Liver (tissue), 8 donors: ENCODE measurements at regions not wholly inside any gene's neighbourhood (a gene's known extent, or its start where the extent isn't known, plus 50 kb on each side); places are given as distances from the start of the nearest gene placed in this dataset.

ENCODE experiments used
- DNase-seq: peaks from one replicate; pipeline ENCODE4 v3.0.0-alpha.2; 2017; ENCODE audit warnings: low spot score
- H3K27ac ChIP-seq, 2 donors: one replicate each; pipeline ENCODE4 v1.7.0; 2013; ENCODE audit warnings: inconsistent platforms in 2 of 2, low read length in 2 of 2, control low read depth in 1 of 2, low read depth in 1 of 2, mild to moderate bottlenecking in 1 of 2
- H3K27me3 ChIP-seq, 4 donors: one replicate each; pipeline versions ENCODE4 v1.6.1 to v1.7.0; 2013; ENCODE audit warnings: low read length in 3 of 4, inconsistent platforms in 1 of 4, mild to moderate bottlenecking in 1 of 4, moderate library complexity in 1 of 4; ENCODE audit not compliant: control insufficient read depth in 4 of 4, insufficient read depth in 4 of 4
- H3K36me3 ChIP-seq, 4 donors: one replicate each; pipeline versions ENCODE4 v1.6.1 to v1.7.0; 2013; ENCODE audit warnings: low read length in 3 of 4, mild to moderate bottlenecking in 3 of 4, low read depth in 1 of 4, moderate library complexity in 1 of 4; ENCODE audit not compliant: control insufficient read depth in 4 of 4, insufficient read depth in 3 of 4
- H3K4me1 ChIP-seq, 4 donors: one replicate each; pipeline versions ENCODE4 v1.6.1 to v1.7.0; 2013; ENCODE audit warnings: low read length in 3 of 4, mild to moderate bottlenecking in 3 of 4, moderate library complexity in 1 of 4; ENCODE audit not compliant: control insufficient read depth in 4 of 4, insufficient read depth in 4 of 4
- H3K4me3 ChIP-seq, 3 donors: one replicate each; pipeline versions ENCODE4 v1.6.1 to v1.7.0; 2013; ENCODE audit warnings: low read length in 3 of 3, control low read depth in 1 of 3, low read depth in 1 of 3, mild to moderate bottlenecking in 1 of 3
- H3K9ac ChIP-seq, 2 donors: one replicate each; pipeline ENCODE4 v1.7.0; 2013; ENCODE audit warnings: low read length in 2 of 2, mild to moderate bottlenecking in 2 of 2, moderate library complexity in 2 of 2, control low read depth in 1 of 2, low read depth in 1 of 2
- H3K9me3 ChIP-seq, 4 donors: one replicate each; pipeline versions ENCODE4 v1.6.1 to v1.7.0; 2013; ENCODE audit warnings: low read length in 3 of 4; ENCODE audit not compliant: control insufficient read depth in 4 of 4
- ATF3 ChIP-seq: IDR thresholded peaks from 2 replicates; pipeline ENCODE4 v1.6.1; 2016; ENCODE audit warnings: antibody characterized with exemption
- CTCF ChIP-seq: fragments of 150-350 bp; IDR thresholded peaks from 2 replicates; pipeline ENCODE4 v1.5.1; 2017; ENCODE audit warnings: improper control_type of control experiment, low read depth, low read length; ENCODE audit not compliant: missing input control
- EGR1 ChIP-seq, 2 donors: IDR thresholded peaks; 2 replicates each; pipeline ENCODE4 v1.6.1; 2016 to 2018; ENCODE audit warnings: antibody characterized with exemption in 2 of 2, low read depth in 2 of 2
- FOXA1 ChIP-seq: IDR thresholded peaks from 2 replicates; pipeline ENCODE4 v1.6.1; 2016; ENCODE audit warnings: antibody characterized with exemption
- FOXA2 ChIP-seq: IDR thresholded peaks from 2 replicates; pipeline ENCODE4 v1.6.1; 2016; ENCODE audit warnings: antibody characterized with exemption
- GABPA ChIP-seq, 2 donors: IDR thresholded peaks in 1 of 2; conservative IDR thresholded peaks in 1 of 2; 2 replicates each; pipeline ENCODE4 v1.6.1; 2016; ENCODE audit warnings: antibody characterized with exemption in 2 of 2, mild to moderate bottlenecking in 1 of 2, moderate library complexity in 1 of 2
- HNF4G ChIP-seq: IDR thresholded peaks from 2 replicates; pipeline ENCODE4 v1.6.1; 2016; ENCODE audit warnings: antibody characterized with exemption
- JUND ChIP-seq, 2 donors: IDR thresholded peaks; 2 replicates each; pipeline ENCODE4 v1.6.1; 2016; ENCODE audit warnings: antibody characterized with exemption in 2 of 2
- NR2F2 ChIP-seq: IDR thresholded peaks from 2 replicates; pipeline ENCODE4 v1.6.1; 2016; ENCODE audit warnings: antibody characterized with exemption
- RAD21 ChIP-seq, 2 donors: IDR thresholded peaks; 2 replicates each; pipeline ENCODE4 v1.6.1; 2016; ENCODE audit warnings: antibody characterized with exemption in 2 of 2, mild to moderate bottlenecking in 2 of 2
- SP1 ChIP-seq: IDR thresholded peaks from 2 replicates; pipeline ENCODE4 v1.6.1; 2018; ENCODE audit warnings: antibody characterized with exemption, mild to moderate bottlenecking
- TAF1 ChIP-seq: conservative IDR thresholded peaks from 2 replicates; pipeline ENCODE4 v1.6.1; 2016; ENCODE audit warnings: antibody characterized with exemption, mild to moderate bottlenecking
- YY1 ChIP-seq: IDR thresholded peaks from 2 replicates; pipeline ENCODE4 v1.6.1; 2016; ENCODE audit warnings: antibody characterized with exemption, mild to moderate bottlenecking
- WGBS: extraction: QIAGEN DNeasy Blood & Tissue Kit; methylation state at CpG from one replicate; pipeline ENCODE4 v1.1.7; 2013; 5-methylcytosine and 5-hydroxymethylcytosine counted together
- TF ChIP-seq, protein P1 (sequence below): IDR thresholded peaks from 2 replicates; pipeline ENCODE4 v1.6.1; 2016; ENCODE audit warnings: antibody characterized with exemption
- TF ChIP-seq, protein P2 (sequence below): IDR thresholded peaks from 2 replicates; pipeline ENCODE4 v1.6.1; 2016; ENCODE audit warnings: antibody characterized with exemption
- donor health status: healthy.
- donor health status: healthy.
- donor health status: healthy.
- donor health status: healthy.
- donor health status: healthy.

DNA sequence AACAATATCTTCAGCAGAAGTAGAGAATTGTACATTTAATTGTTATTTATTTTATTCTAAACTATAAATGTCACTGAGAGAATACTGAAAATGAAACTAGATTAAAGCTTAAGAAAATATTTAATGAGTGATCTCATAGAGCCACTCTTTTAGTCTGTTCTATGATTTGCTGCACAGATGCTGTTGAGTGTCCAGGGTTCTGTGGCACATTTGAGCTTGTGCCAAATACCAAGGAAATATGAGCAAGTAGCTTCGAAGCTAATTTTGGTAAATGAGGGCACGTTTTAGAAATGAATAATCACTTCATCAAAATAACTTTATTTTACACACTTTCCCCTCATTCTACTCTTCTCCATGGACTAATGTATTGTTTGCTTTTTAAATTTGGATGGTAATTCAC, 53.6 kb upstream of the THRB start:
- no peak for DNase-seq
- TF ChIP-seq CTCF (no peak), HNF4G (no peak), SP1 (no peak), JUND (IDR thresholded peaks at IDR 0.05) (peak in 1 of 2 donors; percentile 18), FOXA1 (no peak)
- H3K36me3 ChIP-seq: no peaks in the 10 kb centered on the region
- no peak overlapping the region for H3K9ac ChIP-seq
- peaks cover 4 to 23% (median 18%) of the 10 kb centered on the region in 4 donors for H3K4me1 ChIP-seq
- no peaks in the 10 kb centered on the region for H3K9me3 ChIP-seq
- WGBS: 15% methylated on average over 2 of the region's 2 CpGs
- H3K27me3 ChIP-seq: no peaks in the 10 kb centered on the region
- H3K27ac ChIP-seq: no peak overlapping the region
- H3K4me3 ChIP-seq: no peak overlapping the region

- no peaks in the 10 kb centered on the region for H3K36me3 ChIP-seq
- 16% methylated on average over 1 of the region's 1 CpG for WGBS
- TF ChIP-seq NR2F2: no peak
- no peak for TF ChIP-seq YY1
- TF ChIP-seq, protein P1, sequence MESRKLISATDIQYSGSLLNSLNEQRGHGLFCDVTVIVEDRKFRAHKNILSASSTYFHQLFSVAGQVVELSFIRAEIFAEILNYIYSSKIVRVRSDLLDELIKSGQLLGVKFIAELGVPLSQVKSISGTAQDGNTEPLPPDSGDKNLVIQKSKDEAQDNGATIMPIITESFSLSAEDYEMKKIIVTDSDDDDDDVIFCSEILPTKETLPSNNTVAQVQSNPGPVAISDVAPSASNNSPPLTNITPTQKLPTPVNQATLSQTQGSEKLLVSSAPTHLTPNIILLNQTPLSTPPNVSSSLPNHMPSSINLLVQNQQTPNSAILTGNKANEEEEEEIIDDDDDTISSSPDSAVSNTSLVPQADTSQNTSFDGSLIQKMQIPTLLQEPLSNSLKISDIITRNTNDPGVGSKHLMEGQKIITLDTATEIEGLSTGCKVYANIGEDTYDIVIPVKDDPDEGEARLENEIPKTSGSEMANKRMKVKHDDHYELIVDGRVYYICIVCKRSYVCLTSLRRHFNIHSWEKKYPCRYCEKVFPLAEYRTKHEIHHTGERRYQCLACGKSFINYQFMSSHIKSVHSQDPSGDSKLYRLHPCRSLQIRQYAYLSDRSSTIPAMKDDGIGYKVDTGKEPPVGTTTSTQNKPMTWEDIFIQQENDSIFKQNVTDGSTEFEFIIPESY: no peak
- no peak for TF ChIP-seq GABPA (IDR thresholded peaks at IDR 0.05 in 1 of 2, conservative IDR thresholded peaks at IDR 0.05 in 1 of 2)
- TF ChIP-seq ATF3: no peak
- H3K27me3 ChIP-seq: no peaks in the 10 kb centered on the region
- no peak overlapping the region for H3K9ac ChIP-seq
- no peak overlapping the region for H3K27ac ChIP-seq
- no peak overlapping the region for H3K4me3 ChIP-seq
- H3K4me1 ChIP-seq: peaks cover 4 to 22% (median 17%) of the 10 kb centered on the region in 4 donors
- no peak for DNase-seq
- no peaks in the 10 kb centered on the region for H3K9me3 ChIP-seq
Observed at GRCh38 chr3:24550588-24550987, 55.9 kb upstream of the THRB start.

DNA sequence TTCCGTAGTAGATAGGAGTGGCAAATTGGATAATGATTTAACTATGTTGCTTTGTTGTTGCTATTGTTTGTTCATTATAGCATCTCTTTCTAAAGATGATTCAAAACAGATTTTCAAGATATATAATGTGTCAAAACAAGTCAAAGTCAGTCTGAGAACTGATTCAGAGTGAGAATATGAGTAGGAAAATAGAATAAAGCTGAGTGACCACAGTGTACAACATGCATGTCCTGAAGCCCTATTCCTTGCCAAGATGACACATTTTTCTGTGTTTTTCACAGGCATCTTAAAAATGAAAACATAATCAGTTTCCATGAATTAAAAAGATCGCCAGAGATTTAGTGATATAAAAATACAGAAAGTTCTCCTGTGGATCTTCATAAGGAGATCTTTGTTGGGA, 57.0 kb upstream of the THRB start:
- Histone ChIP-seq H3K27me3 (no peaks in the 10 kb centered on the region), H3K9ac (no peak overlapping the region), H3K4me1 (peaks cover 1 to 16% (median 10%) of the 10 kb centered on the region in 4 donors), H3K4me3 (no peak overlapping the region), H3K27ac (no peak overlapping the region), H3K36me3 (no peaks in the 10 kb centered on the region), H3K9me3 (no peaks in the 10 kb centered on the region)
- 91% methylated on average over 2 of the region's 2 CpGs for WGBS
- DNase-seq: no peak
- TF ChIP-seq TAF1 (no peak), CTCF (no peak), HNF4G (no peak), FOXA2 (no peak), ATF3 (no peak), EGR1 (IDR thresholded peaks at IDR 0.05; ENCODE audit: low read depth in 2 of 2) (no peak), RAD21 (IDR thresholded peaks at IDR 0.05) (no peak)
- TF ChIP-seq, protein P2, sequence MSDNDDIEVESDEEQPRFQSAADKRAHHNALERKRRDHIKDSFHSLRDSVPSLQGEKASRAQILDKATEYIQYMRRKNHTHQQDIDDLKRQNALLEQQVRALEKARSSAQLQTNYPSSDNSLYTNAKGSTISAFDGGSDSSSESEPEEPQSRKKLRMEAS: no peak
- TF ChIP-seq, protein P1: no peak
